Ascending aorta (tissue), 2 donors: ENCODE measurements at regions not wholly inside any gene's neighbourhood (a gene's known extent, or its start where the extent isn't known, plus 50 kb on each side); places are given as distances from the start of the nearest gene placed in this dataset.

Source experiments
- DNase-seq, 2 donors: peaks; one replicate each; pipeline ENCODE4 v3.0.0-alpha.2; 2019; ENCODE audit warnings: low spot score in 2 of 2
- H3K27ac ChIP-seq, 2 donors: fragments of 200-600 bp; sonication (generic); one replicate each; pipeline ENCODE4 v1.5.1; 2016 to 2017; ENCODE audit warnings: mild to moderate bottlenecking in 1 of 2
- H3K27me3 ChIP-seq: fragments of 200-600 bp; sonication (generic); one replicate; pipeline ENCODE4 v1.5.1; 2017
- H3K36me3 ChIP-seq, 2 donors: fragments of 200-600 bp; sonication (generic); one replicate each; pipeline ENCODE4 v1.5.1; 2016
- H3K4me1 ChIP-seq, 2 donors: fragments of 200-600 bp; sonication (generic); one replicate each; pipeline ENCODE4 v1.5.1; 2016 to 2017; ENCODE audit warnings: mild to moderate bottlenecking in 1 of 2
- H3K4me3 ChIP-seq, 2 donors: fragments of 200-600 bp; sonication (generic); one replicate each; pipeline ENCODE4 v1.5.1; 2016 to 2017; ENCODE audit warnings: mild to moderate bottlenecking in 1 of 2
- H3K9me3 ChIP-seq, 2 donors: fragments of 200-600 bp; sonication (generic); one replicate each; pipeline ENCODE4 v1.5.1; 2016
- intact Hi-C: fragments of 100-400 bp; cut with DNase I; formaldehyde crosslinking; loops from one replicate; pipeline ENCODE4 v1.15.1; 2023
- TF ChIP-seq, protein P1 (sequence below), 3 experiments: fragments of 200-600 bp in 2 of 3; fragments of 450-650 bp in 1 of 3; sonication (generic) in 2 of 3; IDR thresholded peaks; one replicate each; pipeline ENCODE4 v1.5.1; 2016 to 2019; ENCODE audit warnings: antibody characterized with exemption in 3 of 3, mild to moderate bottlenecking in 1 of 3, moderate library complexity in 1 of 3

DNA sequence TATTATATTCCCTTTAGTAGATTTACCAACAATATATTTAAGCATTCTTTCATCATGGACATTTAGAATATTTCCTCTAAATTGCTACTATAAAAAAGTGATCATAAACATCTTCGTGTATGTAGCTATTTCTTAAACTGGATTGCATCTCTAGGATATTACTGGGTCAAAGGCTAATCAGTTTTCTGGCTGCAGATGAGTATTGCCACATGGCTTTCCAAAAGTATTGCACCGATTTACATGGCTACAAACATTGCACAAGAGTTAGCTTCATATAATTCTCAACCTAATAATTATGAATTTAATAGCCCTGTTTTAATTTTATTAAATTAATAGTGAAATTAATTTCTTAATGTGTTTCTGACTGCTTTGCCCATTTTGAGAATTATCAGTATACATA is 183.4 kb downstream of the DMRT2 start:
- Histone ChIP-seq H3K4me3 (no peak overlapping the region), H3K9me3 (no peaks in the 10 kb centered on the region), H3K27me3 (no peaks in the 10 kb centered on the region), H3K36me3 (no peaks in the 10 kb centered on the region), H3K4me1 (no peaks in the 10 kb centered on the region), H3K27ac (no peak overlapping the region)
- TF ChIP-seq, protein P1, sequence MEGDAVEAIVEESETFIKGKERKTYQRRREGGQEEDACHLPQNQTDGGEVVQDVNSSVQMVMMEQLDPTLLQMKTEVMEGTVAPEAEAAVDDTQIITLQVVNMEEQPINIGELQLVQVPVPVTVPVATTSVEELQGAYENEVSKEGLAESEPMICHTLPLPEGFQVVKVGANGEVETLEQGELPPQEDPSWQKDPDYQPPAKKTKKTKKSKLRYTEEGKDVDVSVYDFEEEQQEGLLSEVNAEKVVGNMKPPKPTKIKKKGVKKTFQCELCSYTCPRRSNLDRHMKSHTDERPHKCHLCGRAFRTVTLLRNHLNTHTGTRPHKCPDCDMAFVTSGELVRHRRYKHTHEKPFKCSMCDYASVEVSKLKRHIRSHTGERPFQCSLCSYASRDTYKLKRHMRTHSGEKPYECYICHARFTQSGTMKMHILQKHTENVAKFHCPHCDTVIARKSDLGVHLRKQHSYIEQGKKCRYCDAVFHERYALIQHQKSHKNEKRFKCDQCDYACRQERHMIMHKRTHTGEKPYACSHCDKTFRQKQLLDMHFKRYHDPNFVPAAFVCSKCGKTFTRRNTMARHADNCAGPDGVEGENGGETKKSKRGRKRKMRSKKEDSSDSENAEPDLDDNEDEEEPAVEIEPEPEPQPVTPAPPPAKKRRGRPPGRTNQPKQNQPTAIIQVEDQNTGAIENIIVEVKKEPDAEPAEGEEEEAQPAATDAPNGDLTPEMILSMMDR (IDR thresholded peaks at IDR 0.05) = no peak
- intact Hi-C loops = no loop called here
- no peak for DNase-seq

GRCh38 chr9:1235650-1236049 is 185.5 kb downstream of the DMRT2 start:
- DNase-seq = no peak
- Histone ChIP-seq H3K36me3 (no peaks in the 10 kb centered on the region), H3K4me3 (no peak overlapping the region), H3K9me3 (no peaks in the 10 kb centered on the region), H3K27me3 (no peaks in the 10 kb centered on the region), H3K27ac (no peak overlapping the region), H3K4me1 (no peaks in the 10 kb centered on the region)
- intact Hi-C loops = no loop called here
- TF ChIP-seq, protein P1 (IDR thresholded peaks at IDR 0.05) = no peak

DNA sequence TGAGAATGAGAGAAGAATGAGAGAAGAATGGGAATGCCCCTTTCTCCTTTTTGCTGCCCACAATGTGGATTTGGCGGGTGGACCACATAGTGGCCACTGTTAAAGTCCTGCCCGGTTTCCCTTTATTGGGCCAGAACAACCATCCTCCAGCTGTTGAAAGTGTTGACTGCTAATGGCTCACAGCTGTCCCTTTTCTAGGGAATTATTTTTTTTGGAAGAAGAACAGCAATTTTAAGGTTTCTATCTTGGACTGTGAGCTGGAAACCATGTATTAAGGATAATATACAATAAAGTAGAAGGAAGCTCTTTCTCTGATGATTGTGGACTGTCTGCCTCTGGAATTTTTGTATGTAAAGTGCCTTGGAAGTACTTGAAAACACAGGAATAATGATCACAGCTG is 185.9 kb downstream of the DMRT2 start:
- Histone ChIP-seq H3K27me3 (no peaks in the 10 kb centered on the region), H3K9me3 (no peaks in the 10 kb centered on the region), H3K27ac (no peak overlapping the region), H3K36me3 (no peaks in the 10 kb centered on the region), H3K4me3 (no peak overlapping the region), H3K4me1 (no peaks in the 10 kb centered on the region)
- TF ChIP-seq, protein P1 (IDR thresholded peaks at IDR 0.05) = no peak
- no peak for DNase-seq
- intact Hi-C loops = no loop called here

- H3K9me3 ChIP-seq = no peaks in the 10 kb centered on the region
- no peak for DNase-seq
- intact Hi-C loops = no loop called here
- H3K4me1 ChIP-seq = no peaks in the 10 kb centered on the region
- H3K4me3 ChIP-seq = no peak overlapping the region
- no peaks in the 10 kb centered on the region for H3K27me3 ChIP-seq
- no peak overlapping the region for H3K27ac ChIP-seq
- TF ChIP-seq, protein P1 (IDR thresholded peaks at IDR 0.05) = no peak
- H3K36me3 ChIP-seq = no peaks in the 10 kb centered on the region
Measured at GRCh38 chr9:1238407-1238806, 188.2 kb downstream of the DMRT2 start.

DNA sequence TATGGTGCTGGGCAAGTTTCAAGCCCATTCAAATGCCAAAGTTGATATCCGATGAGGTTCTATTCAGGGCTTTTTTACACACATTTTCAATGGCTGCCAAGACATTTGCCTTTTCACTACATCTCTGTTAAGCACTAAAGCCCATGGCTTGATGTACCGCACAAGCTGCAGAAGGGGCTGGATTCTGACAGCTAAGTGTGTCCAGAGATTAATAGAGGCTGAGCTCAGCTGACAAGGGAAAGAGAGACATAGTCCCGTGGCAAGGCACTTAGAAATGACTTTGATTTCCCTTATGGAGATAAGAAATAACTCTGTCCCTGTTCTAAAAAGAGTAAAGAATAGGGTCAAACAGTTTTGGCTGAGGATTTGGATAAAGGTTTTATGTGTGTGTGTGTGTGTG is 198.6 kb downstream of the DMRT2 start:
- Histone ChIP-seq H3K27me3 (no peaks in the 10 kb centered on the region), H3K27ac (no peak overlapping the region), H3K9me3 (no peaks in the 10 kb centered on the region), H3K4me3 (no peak overlapping the region), H3K36me3 (no peaks in the 10 kb centered on the region), H3K4me1 (no peaks in the 10 kb centered on the region)
- DNase-seq = no peak
- TF ChIP-seq, protein P1 (IDR thresholded peaks at IDR 0.05) = no peak
- intact Hi-C loops = no loop called here
